ENCODE measurements at regions not wholly inside any gene's neighbourhood (a gene's known extent, or its start where the extent isn't known, plus 50 kb on each side); places are given as distances from the start of the nearest gene placed in this dataset.

DNA sequence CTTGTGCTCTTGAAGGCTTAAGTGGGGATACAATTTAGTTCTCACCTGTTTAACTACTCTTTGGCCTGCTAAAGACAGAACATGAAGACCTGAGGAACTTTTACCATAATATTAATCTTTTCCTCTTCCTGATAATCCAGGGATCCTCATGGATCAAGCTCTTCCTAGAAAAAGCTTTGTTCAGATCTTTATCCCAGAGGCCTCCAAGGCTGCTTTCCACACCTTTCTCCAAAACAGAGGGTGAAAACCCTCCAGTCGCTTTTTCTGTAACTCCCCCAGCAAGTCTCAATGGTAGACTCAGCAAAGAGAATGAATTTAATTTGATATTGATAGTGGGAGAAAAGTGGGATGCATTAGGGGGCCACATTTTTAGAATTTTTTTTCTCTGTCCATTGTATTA is 203.6 kb downstream of the CGGBP1 start:
- TF ChIP-seq, protein P1, sequence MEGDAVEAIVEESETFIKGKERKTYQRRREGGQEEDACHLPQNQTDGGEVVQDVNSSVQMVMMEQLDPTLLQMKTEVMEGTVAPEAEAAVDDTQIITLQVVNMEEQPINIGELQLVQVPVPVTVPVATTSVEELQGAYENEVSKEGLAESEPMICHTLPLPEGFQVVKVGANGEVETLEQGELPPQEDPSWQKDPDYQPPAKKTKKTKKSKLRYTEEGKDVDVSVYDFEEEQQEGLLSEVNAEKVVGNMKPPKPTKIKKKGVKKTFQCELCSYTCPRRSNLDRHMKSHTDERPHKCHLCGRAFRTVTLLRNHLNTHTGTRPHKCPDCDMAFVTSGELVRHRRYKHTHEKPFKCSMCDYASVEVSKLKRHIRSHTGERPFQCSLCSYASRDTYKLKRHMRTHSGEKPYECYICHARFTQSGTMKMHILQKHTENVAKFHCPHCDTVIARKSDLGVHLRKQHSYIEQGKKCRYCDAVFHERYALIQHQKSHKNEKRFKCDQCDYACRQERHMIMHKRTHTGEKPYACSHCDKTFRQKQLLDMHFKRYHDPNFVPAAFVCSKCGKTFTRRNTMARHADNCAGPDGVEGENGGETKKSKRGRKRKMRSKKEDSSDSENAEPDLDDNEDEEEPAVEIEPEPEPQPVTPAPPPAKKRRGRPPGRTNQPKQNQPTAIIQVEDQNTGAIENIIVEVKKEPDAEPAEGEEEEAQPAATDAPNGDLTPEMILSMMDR (IDR thresholded peaks at IDR 0.05; ENCODE audit: low read depth, low read length), result no peak
- no peak overlapping the region for H3K4me3 ChIP-seq (ENCODE audit: low read depth, low read length)

DNA sequence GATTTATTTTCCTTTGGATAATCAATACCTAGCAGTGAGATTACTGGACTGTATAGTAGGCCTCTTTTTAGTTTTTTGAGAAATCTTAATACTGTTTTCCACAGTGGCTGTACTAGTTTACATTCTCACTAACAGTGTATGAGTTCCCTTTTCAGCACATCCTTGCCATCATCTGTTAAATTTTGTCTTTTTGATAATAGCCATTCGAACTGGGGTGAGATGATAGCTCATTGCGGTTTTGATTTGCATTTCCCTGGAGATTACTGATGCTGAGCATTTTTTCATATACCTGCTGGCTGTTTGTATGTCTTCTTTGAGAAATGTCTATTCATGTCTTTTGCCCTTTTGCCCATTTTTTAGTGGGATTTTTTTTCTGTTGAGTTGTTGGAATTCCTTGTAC is 210.8 kb downstream of the CGGBP1 start:
- TF ChIP-seq, protein P1 (IDR thresholded peaks at IDR 0.05; ENCODE audit: low read depth, low read length), result no peak
- no peak overlapping the region for H3K4me3 ChIP-seq (ENCODE audit: low read depth, low read length)

DNA sequence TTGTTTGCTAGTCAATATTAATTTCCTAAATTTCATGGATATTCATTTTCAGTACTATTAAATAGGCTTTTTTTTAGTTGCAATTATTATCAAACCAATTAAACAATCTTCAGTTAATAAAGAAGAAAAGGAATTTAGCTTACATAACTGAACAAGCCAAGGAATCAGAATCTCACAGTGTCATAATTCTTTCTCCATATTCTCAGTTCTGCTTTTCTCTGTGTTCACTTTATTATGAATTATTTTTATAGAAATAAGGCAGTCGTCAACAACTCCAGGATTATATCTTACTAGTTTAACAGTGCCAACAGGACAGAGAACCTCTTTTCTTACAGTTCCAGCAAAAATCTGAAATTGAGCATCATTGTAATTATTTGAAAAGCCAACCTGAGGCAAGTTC is 221.7 kb downstream of the CGGBP1 start:
- H3K4me3 ChIP-seq (ENCODE audit: low read depth, low read length), result no peak overlapping the region
- TF ChIP-seq, protein P1 (IDR thresholded peaks at IDR 0.05; ENCODE audit: low read depth, low read length), result no peak

DNA sequence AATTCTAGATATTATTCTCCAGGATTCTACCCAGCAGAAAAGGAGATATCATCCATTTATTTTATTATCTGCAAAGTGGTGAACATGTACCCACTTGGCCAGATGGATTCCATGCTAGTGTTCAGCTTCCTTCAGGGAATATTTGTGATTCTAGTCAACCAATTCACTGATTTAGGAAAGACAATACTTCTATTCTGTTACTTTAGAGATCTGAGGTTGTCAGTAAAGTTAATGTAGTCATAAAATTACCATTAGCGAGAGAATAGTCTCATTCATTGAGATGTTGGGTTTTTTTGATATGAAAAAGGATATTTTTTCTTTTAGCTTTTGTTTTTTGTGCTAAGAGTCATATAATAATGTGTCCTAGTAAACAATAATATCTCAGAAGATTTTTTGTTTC is 222.8 kb downstream of the CGGBP1 start:
- no peak overlapping the region for H3K4me3 ChIP-seq (ENCODE audit: low read depth, low read length)
- TF ChIP-seq, protein P1 (IDR thresholded peaks at IDR 0.05; ENCODE audit: low read depth, low read length), result no peak

DNA sequence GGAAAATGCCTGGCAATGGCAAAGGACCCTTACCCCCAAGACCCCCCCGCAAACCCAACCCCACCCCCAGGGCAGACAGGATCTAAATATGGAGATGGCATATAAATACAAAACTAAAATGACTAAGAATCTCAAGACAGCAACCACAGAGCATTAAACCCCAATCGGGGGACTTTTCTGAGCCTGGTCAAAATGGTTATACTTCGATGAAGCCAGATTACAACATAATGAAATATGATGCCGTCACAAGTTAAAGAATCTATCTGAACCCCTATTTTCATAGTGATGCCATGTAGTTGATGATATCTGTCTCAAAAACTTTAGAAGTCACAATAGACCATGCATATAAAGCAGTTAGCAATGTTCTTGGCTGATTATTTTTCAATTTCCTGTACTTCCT is 223.6 kb downstream of the CGGBP1 start:
- H3K4me3 ChIP-seq (ENCODE audit: low read depth, low read length), result no peak overlapping the region
- TF ChIP-seq, protein P1 (IDR thresholded peaks at IDR 0.05; ENCODE audit: low read depth, low read length), result no peak

DNA sequence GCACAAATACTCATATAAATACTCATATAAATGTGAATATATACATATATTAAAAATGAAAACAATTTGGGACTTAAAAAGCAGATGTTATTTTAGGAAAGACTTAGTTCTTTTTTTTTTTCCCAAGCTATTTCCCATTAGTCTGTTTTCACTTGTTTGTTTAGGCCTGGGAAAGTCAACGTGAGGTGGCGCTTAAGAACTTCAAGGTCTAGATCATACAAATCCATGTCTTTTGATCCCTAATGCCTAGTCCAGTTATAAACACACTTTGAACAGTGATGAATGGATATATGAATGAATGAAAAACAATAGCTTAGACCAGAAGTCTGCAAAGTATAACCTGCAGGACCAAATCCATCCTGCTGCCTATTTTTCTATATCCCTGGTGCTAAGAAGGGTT is 224.5 kb downstream of the CGGBP1 start:
- TF ChIP-seq, protein P1 (IDR thresholded peaks at IDR 0.05; ENCODE audit: low read depth, low read length), result no peak

DNA sequence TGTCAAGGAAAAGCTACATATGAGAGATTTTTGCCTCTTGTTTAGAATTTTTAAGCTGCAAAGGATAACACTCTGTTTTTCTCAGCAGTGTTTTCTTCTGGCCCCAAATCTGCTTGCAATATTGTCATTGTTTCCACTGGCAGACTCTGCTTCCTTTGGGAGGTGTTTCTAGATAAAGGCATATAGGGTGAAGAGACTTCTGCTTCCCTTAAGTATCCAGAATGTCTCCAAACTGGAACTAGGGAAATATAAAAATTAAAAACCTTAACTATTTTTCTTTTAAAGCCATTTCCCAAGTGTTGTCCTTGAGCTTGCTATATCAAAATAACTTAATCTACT is 225.8 kb downstream of the CGGBP1 start:
- TF ChIP-seq, protein P1 (IDR thresholded peaks at IDR 0.05; ENCODE audit: low read depth, low read length), result no peak
- H3K4me3 ChIP-seq (ENCODE audit: low read depth, low read length), result no peak overlapping the region

More for the DNA sequence above, 224.5 kb downstream of the CGGBP1 start:
- no peak overlapping the region for H3K4me3 ChIP-seq (ENCODE audit: low read depth, low read length)
